VCaP (cell line): ENCODE measurements at regions not wholly inside any gene's neighbourhood (a gene's known extent, or its start where the extent isn't known, plus 50 kb on each side); places are given as distances from the start of the nearest gene placed in this dataset.

Experiments used
- H3K27ac ChIP-seq: fragments of 450-650 bp; 2 replicates; pipeline ENCODE4 v1.5.1; 2017
- TF ChIP-seq, protein P1 (sequence below): fragments of 450-650 bp; conservative IDR thresholded peaks from 2 replicates; pipeline ENCODE4 v1.5.1; 2017; ENCODE audit warnings: mild to moderate bottlenecking, moderate library complexity

DNA sequence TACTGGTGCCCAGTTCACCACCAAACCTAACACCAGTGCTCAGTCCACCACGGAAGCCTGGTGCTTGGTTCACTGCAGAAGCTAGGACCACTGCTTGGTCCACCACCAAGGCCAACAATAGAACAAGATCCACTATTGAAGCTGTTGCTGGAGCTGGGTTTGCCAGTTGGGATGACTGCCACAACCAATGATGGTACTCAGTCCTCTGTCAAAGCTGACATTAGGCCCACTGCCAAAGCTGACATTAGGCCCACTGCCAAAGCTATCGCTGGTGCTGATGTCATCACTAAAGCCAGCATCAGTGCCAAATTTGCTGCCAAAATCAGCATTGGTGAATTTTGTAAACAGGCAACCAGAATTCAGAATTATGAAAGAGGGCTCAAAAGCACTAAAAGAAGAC lies 1850.2 kb upstream of the RAG2 start:
- no peak overlapping the region for H3K27ac ChIP-seq
- TF ChIP-seq, protein P1, sequence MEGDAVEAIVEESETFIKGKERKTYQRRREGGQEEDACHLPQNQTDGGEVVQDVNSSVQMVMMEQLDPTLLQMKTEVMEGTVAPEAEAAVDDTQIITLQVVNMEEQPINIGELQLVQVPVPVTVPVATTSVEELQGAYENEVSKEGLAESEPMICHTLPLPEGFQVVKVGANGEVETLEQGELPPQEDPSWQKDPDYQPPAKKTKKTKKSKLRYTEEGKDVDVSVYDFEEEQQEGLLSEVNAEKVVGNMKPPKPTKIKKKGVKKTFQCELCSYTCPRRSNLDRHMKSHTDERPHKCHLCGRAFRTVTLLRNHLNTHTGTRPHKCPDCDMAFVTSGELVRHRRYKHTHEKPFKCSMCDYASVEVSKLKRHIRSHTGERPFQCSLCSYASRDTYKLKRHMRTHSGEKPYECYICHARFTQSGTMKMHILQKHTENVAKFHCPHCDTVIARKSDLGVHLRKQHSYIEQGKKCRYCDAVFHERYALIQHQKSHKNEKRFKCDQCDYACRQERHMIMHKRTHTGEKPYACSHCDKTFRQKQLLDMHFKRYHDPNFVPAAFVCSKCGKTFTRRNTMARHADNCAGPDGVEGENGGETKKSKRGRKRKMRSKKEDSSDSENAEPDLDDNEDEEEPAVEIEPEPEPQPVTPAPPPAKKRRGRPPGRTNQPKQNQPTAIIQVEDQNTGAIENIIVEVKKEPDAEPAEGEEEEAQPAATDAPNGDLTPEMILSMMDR, result no peak

DNA sequence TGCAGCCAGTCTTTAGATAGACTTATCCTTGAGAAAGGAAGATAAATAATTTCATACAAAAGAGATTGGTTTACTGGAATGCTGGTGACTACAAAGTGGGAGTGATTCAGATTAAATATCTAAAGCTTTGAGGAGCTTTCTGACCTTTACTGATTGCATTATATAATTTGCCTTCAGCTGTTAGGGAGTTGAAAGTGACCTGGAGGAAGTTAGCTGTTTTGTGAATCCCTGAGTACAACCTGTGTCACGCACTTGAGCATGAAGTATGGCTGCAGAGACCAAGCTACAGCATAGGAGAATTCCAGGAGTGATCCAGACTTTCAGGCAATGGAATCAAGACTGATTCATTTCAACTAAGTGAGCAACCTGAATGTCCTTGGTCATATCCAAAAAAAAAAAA lies 1848.3 kb upstream of the RAG2 start:
- TF ChIP-seq, protein P1, result no peak
- no peak overlapping the region for H3K27ac ChIP-seq

DNA sequence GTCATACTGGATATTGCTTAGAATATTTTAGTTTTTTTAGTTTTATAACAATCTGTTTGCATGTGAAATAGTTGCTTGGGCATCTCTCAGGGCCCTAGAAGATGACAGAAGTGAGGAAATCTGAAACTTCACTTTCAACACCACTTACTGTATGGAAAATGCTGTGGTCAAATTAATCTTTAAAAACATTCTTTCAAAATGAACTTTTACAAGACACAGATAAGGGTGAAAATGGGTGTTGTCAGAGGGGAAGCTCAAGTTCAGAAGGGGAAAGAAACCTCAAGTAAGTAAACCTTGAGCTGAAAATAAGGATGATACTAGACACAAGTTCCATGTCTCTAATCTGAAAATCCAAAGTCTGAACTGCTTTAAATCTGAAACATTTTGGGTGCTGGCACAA lies 1840.1 kb upstream of the RAG2 start:
- H3K27ac ChIP-seq, result no peak overlapping the region

DNA sequence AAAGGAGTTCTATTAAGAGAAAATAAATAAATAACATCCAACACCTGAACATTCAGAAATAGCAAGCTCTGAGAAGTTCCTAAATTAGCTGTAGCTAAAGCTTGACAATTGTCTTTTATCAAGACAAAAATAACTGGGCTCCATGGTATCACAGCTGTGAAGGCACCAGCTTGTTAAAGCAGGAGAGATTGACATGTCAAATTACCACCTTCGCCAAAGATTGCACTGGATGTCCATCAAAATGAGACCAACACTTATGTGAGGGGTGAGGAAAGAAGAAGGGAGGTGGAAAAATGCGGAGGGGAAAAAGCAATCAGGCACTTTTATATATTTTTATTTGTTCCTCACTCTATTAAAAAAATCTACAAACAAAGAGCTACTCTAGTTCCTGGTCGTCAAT lies 1827.5 kb upstream of the RAG2 start:
- H3K27ac ChIP-seq, result no peak overlapping the region
- TF ChIP-seq, protein P1, result no peak

More for the DNA sequence above, 1840.1 kb upstream of the RAG2 start:
- TF ChIP-seq, protein P1, result no peak

DNA sequence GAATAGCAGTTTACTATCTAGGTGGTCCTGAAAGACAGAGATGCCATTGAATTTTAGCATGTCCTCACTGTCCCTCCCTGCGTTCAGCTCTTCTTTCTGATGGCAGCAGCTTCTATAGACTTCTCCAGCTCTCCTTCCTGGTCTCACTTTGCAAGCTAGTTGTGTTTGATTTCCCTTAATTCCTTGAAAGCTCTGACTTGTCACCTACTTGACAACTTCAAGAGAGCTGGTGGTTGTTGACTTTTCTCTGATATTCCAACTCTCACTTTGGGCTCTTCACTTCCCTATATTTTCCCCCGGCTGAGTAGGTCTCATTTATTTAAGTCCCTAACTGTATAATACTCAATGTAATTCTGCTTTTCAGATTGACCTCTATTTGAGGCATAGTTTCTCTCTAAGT lies 1825.0 kb upstream of the RAG2 start:
- H3K27ac ChIP-seq, result no peak overlapping the region
- TF ChIP-seq, protein P1, result no peak

DNA sequence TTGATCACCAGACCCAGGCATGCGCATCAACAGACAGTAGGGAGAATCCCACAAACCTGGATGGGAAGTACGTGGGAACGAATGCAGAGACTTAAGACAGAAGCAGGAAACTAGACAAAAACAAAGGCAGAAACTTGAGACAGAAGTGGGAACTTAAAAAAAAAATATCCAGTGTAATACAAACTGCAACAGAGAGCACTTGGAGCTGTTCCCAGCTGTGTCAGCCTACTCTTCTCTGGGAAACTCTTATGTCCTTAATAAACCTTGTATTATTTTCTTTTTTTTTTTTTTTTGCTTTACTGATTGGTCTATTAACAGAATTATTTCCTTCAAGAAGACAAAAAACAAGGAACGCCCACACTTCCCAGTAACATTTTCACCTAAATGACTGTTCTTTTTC lies 1818.1 kb upstream of the RAG2 start:
- H3K27ac ChIP-seq, result no peak overlapping the region

DNA sequence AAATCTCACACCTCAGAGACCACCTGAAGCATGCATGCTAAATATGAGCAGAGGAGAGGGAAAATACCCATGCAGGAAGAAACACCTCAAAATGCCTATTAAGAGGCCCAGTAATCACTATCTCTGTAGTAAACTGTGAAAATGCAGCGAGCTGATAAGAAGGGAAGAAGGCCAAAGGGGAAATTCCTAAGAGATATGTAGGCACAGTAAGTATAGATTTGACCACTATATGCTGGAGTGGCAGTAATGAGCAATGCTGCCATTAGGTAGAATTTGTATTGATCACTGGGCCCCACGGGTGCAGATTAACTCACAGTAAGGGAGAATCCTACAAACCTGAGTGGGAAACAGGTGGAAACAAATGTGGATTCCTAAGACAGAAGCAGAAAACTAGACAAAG lies 1813.1 kb upstream of the RAG2 start:
- H3K27ac ChIP-seq, result no peak overlapping the region
- TF ChIP-seq, protein P1, result 0 out of 2 replicates have a peak, but pooled peaks have one; percentile 22

More for the DNA sequence above, 1818.1 kb upstream of the RAG2 start:
- TF ChIP-seq, protein P1, result no peak

DNA sequence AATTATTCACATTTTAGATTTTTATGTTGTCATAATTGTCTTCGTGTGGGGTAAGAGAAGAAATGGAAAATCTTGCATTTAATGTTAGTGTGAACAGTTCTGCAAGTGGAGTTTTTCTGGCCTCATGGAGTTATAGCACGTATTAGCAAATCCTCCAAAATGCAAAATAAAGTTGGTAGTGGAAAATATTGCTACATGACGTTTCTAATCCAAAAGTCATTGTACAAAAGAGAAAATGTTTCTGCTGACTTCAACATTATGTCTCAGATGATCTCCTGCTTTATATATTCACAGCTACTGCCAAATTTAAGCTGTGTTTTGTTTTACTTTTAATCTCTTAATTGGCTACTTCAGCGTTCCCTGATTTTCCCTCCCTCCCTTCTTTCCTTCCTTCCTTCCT lies 1804.0 kb upstream of the RAG2 start:
- TF ChIP-seq, protein P1, result no peak
- no peak overlapping the region for H3K27ac ChIP-seq
